Fibroblast of the aortic adventitia (primary cell): ENCODE measurements at regions not wholly inside any gene's neighbourhood (a gene's known extent, or its start where the extent isn't known, plus 50 kb on each side); places are given as distances from the start of the nearest gene placed in this dataset.

Experiments used
- DNase-seq: peaks from one replicate; pipeline ENCODE4 v3.0.0-alpha.2; 2010; ENCODE audit warnings: low read depth
- H3K4me3 ChIP-seq: 2 replicates; pipeline ENCODE4 v1.5.1; 2011; ENCODE audit warnings: low read depth, mild to moderate bottlenecking, control low read depth, low read length, moderate library complexity
- TF ChIP-seq, protein P1 (sequence below): IDR thresholded peaks from 2 replicates; pipeline ENCODE4 v1.5.1; 2011; ENCODE audit warnings: mild to moderate bottlenecking, low read length, control low read depth, inconsistent platforms; ENCODE audit not compliant: insufficient read depth

DNA sequence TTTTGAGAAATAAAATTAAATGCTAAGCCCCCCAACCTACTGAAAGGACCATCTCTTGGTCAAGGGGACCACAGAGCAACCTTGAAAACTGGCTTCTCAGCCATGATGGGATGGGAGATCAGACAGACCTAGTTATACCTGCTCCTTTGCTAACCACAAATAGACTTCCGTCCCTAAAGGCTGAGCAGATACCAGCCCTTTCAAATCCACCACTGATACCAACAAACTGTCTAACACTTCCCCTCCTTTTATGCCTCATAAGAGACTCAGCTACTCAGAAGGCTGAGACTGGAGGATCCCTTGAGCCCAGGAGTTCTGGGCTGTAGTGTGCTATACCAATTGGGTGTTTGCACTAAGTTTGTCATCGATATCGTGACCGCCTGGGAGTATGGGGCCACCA lies 407.3 kb downstream of the SIPA1L2 start:
- DNase-seq, result no peak
- no peak overlapping the region for H3K4me3 ChIP-seq
- TF ChIP-seq, protein P1, sequence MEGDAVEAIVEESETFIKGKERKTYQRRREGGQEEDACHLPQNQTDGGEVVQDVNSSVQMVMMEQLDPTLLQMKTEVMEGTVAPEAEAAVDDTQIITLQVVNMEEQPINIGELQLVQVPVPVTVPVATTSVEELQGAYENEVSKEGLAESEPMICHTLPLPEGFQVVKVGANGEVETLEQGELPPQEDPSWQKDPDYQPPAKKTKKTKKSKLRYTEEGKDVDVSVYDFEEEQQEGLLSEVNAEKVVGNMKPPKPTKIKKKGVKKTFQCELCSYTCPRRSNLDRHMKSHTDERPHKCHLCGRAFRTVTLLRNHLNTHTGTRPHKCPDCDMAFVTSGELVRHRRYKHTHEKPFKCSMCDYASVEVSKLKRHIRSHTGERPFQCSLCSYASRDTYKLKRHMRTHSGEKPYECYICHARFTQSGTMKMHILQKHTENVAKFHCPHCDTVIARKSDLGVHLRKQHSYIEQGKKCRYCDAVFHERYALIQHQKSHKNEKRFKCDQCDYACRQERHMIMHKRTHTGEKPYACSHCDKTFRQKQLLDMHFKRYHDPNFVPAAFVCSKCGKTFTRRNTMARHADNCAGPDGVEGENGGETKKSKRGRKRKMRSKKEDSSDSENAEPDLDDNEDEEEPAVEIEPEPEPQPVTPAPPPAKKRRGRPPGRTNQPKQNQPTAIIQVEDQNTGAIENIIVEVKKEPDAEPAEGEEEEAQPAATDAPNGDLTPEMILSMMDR, result no peak

DNA sequence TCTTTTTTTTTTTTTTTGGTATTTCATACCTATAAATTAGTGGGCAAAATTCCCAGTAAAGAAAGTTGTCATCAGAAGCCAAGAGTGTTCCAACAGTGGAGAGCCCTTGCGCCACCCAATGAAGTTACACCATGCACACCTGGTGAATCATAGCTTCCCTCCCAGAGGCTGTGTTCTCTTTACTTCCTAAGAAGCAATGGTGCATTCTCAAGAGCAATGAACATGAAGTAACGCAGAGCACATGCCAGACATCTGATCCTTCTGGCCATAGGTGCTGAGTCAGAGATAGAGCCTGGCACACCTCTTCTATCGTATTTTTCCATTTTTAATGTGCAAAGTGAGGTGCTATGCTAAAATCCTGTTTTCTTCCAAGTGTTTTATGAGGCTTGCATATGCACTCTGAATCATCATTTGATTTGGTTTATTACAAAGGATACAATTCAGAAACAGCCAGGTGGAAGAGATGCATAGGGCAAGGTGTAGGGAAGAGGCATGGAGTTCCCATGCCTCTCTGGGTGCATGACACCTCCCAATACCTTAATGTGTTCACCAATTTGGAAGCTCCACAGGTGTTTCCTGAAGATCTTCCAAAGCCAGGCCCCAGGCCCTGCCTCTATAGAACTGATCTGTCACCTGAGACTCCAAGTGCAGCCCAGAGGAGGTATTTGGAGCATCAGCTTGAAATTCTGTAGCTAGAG lies 408.0 kb downstream of the SIPA1L2 start:
- DNase-seq, result no peak
- H3K4me3 ChIP-seq, result no peak overlapping the region
- TF ChIP-seq, protein P1, result no peak

DNA sequence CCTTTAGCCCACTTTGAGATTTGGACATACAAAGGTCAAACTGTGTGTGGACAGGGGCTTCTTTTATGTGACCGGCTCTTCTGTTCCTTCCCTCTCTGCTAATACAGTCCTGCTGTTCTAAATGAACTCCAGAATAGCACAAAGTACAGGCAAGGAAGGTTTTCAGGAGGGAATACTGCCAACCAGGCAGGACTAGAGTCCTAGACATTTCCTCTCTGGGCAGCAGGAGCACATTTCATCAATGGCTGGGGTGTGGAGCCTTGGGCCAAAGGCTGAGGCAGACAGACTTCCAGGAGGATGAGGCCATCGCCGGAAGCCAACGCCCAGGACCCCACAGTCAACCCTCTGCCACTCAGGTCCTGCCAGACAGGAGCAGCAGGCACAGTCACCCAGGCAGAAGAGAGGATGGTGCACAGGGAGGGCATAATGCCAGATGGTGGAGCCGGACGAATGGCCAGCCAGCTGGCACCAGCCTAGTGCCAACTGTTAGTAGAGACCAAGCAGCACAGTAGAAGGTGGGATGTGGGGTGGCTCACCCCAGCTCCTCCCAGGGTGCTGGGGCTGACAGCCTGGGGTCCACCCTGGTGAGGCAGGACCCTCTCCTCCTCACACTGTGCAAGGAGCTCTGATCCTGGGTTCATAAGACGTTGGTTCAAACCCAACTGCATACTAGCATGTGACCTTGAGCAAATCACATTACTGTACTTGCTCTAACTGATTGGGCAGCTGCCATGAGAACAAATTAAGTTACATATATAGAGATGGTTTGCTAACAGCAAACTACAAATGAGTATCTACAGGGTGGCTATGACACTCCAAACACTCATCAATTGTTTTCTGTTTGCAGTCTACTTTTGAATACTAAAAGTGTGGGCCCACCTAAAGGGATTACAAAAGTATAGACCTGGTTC lies 410.7 kb downstream of the SIPA1L2 start:
- TF ChIP-seq, protein P1, result no peak
- H3K4me3 ChIP-seq, result no peak overlapping the region

DNA sequence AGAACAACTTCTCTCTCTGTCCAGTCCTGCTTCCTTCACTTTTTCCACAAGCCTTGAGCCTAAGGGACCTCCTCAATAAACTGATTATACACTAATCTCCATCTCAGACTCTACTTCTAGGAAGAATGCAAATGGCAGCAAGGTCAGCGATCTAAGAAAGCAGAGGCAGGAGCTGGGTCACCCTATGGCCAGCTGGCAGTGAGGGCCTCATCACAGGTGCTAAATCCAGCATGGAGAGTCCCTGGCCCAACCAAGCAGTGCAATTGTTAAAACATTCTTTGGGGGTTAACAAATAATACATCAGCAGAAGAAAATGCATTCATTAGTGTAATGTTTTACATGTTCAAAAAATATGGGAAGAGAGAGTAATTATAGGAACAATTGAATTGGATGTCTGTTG lies 416.0 kb downstream of the SIPA1L2 start:
- no peak overlapping the region for H3K4me3 ChIP-seq
- DNase-seq, result no peak
- TF ChIP-seq, protein P1, result no peak

More for the DNA sequence above, 410.7 kb downstream of the SIPA1L2 start:
- DNase-seq, result no peak

DNA sequence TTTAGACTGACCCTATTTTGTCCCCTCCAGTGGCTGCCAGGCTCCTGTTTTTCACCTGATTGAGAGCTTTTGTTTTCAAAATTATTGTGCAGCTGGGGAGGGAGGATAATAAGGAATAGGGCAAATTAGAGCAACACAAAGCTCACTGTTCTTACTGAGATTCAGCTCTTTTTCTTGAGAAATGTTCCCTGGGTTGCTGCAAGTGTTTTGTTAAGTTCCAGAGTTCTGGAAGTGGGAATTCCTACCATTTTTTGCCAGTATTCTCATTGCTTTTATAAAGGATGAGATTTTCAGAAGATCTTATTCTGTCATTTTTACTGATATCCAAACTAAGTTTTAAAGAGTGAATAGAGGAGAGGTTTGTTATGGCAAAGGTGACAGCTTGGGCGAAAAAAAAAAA lies 417.7 kb downstream of the SIPA1L2 start:
- no peak overlapping the region for H3K4me3 ChIP-seq
- TF ChIP-seq, protein P1, result no peak
- DNase-seq, result no peak

DNA sequence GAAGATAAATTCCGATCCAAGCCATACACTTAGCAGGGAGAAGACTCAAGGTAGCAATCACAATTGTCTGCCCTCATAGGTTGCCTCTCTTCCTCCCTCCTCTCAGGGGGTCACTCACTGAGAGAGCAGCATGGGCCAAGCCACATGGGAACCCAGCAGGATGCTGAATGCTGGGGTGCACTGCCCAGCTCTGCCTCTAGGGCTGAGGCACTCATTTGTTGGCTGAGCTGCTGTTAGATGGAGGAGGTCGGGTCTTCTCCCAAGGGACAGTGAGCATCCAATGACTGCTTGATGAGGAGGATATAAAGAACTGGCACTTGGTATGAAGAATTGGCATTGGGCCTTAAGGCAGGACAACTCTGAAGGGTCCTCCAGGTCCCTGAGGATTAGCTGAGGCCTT lies 418.8 kb downstream of the SIPA1L2 start:
- TF ChIP-seq, protein P1, result peak; percentile 35
- no peak for DNase-seq
- H3K4me3 ChIP-seq, result no peak overlapping the region
